ENCODE measurements at regions not wholly inside any gene's neighbourhood (a gene's known extent, or its start where the extent isn't known, plus 50 kb on each side); places are given as distances from the start of the nearest gene placed in this dataset.

DNA sequence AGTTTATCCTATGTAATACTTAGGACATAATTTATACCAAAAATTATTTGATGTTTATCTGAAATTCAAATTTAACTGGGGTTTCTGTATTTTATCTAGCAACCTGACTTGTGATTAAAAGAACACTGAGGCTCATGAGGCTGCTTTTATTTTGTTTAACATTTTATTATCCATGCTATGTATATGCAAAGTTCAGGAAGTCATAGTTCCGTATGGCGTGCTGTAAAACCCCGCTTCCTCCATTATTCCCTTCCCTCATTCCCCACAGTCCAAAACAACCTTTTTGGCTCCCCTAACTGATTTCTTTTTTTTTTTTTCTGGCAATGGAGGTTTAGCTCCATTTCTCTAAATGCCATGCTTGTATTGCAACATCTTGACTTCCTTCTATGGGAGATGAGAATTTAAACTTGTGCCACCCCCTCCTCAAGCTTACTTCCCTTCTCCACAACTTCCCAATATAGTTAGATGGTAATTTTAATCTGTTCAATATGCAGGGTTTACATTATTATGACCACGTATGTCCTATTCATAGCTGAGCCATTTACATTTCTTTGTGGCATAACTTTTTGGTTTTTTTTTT lies 138.0 kb upstream of the DNAH14 start:
- TF ChIP-seq, protein P1, sequence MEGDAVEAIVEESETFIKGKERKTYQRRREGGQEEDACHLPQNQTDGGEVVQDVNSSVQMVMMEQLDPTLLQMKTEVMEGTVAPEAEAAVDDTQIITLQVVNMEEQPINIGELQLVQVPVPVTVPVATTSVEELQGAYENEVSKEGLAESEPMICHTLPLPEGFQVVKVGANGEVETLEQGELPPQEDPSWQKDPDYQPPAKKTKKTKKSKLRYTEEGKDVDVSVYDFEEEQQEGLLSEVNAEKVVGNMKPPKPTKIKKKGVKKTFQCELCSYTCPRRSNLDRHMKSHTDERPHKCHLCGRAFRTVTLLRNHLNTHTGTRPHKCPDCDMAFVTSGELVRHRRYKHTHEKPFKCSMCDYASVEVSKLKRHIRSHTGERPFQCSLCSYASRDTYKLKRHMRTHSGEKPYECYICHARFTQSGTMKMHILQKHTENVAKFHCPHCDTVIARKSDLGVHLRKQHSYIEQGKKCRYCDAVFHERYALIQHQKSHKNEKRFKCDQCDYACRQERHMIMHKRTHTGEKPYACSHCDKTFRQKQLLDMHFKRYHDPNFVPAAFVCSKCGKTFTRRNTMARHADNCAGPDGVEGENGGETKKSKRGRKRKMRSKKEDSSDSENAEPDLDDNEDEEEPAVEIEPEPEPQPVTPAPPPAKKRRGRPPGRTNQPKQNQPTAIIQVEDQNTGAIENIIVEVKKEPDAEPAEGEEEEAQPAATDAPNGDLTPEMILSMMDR (IDR thresholded peaks at IDR 0.05; ENCODE audit: poor library complexity, severe bottlenecking) = no peak
- H3K27me3 ChIP-seq (ENCODE audit: insufficient read depth, poor library complexity, severe bottlenecking) = no peaks in the 10 kb centered on the region
- H3K27ac ChIP-seq (ENCODE audit: poor library complexity, severe bottlenecking) = no peak overlapping the region
- DNase-seq (ENCODE audit: low spot score) (no peak), ATAC-seq (ENCODE audit: low read depth) (no peak)
- H3K4me3 ChIP-seq (ENCODE audit: severe bottlenecking) = no peak overlapping the region
- no peaks in the 10 kb centered on the region for H3K9me3 ChIP-seq (ENCODE audit: severe bottlenecking)
- no peaks in the 10 kb centered on the region for H3K4me1 ChIP-seq (ENCODE audit: insufficient read depth, poor library complexity, severe bottlenecking)
- H3K36me3 ChIP-seq (ENCODE audit: low read depth) = no peaks in the 10 kb centered on the region

DNA sequence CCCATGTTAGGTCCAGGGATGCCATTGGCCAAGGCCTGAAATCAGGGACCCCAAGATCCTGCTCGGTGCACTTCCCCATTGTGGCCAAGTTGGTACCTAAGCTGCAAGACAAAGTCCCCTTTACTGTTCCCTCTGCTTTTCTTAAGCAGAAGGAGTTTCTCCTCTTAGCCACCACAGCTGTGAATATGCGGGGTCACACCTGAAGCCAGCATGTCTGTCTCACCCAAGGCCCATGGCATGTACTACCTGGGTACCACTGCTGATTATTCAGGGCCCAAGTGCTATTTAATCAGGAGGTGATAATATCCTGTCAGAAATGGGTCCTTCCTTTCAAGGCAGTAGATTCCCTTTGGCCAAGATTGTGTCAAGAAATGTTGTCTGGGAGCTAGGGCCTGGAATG lies 133.9 kb upstream of the DNAH14 start:
- Histone ChIP-seq H3K27ac (ENCODE audit: poor library complexity, severe bottlenecking) (no peak overlapping the region), H3K9me3 (ENCODE audit: severe bottlenecking) (no peaks in the 10 kb centered on the region), H3K27me3 (ENCODE audit: insufficient read depth, poor library complexity, severe bottlenecking) (no peaks in the 10 kb centered on the region), H3K4me1 (ENCODE audit: insufficient read depth, poor library complexity, severe bottlenecking) (no peaks in the 10 kb centered on the region), H3K4me3 (ENCODE audit: severe bottlenecking) (no peak overlapping the region), H3K36me3 (ENCODE audit: low read depth) (no peaks in the 10 kb centered on the region)
- no peak for DNase-seq (ENCODE audit: low spot score)
- no peak for ATAC-seq (ENCODE audit: low read depth)
- TF ChIP-seq, protein P1 (IDR thresholded peaks at IDR 0.05; ENCODE audit: poor library complexity, severe bottlenecking) = no peak

DNA sequence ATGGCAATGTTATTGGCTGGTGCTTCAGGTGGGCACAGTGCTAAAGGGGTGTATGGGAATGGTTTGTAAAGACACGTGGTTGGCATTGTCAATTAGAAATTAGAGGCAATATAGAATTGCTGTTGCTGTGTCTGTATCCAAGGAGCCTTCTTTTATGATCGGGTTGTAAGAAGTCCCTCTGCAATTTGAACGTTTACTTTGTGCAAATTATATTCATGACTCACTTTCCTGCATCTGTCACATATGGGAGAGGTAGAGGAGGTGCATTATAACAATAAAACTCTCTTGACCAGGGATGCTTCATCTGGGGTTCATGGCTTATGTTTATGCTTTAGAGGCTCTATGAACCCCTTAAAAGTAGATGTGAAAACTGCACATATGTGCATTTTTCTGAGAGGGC lies 130.4 kb upstream of the DNAH14 start:
- no peak for ATAC-seq (ENCODE audit: low read depth)
- no peak for DNase-seq (ENCODE audit: low spot score)
- TF ChIP-seq, protein P1 (IDR thresholded peaks at IDR 0.05; ENCODE audit: poor library complexity, severe bottlenecking) = no peak
- H3K36me3 ChIP-seq (ENCODE audit: low read depth) = no peaks in the 10 kb centered on the region
- no peaks in the 10 kb centered on the region for H3K9me3 ChIP-seq (ENCODE audit: severe bottlenecking)
- no peak overlapping the region for H3K4me3 ChIP-seq (ENCODE audit: severe bottlenecking)
- H3K27ac ChIP-seq (ENCODE audit: poor library complexity, severe bottlenecking) = no peak overlapping the region
- H3K4me1 ChIP-seq (ENCODE audit: insufficient read depth, poor library complexity, severe bottlenecking) = no peaks in the 10 kb centered on the region
- H3K27me3 ChIP-seq (ENCODE audit: insufficient read depth, poor library complexity, severe bottlenecking) = no peaks in the 10 kb centered on the region

DNA sequence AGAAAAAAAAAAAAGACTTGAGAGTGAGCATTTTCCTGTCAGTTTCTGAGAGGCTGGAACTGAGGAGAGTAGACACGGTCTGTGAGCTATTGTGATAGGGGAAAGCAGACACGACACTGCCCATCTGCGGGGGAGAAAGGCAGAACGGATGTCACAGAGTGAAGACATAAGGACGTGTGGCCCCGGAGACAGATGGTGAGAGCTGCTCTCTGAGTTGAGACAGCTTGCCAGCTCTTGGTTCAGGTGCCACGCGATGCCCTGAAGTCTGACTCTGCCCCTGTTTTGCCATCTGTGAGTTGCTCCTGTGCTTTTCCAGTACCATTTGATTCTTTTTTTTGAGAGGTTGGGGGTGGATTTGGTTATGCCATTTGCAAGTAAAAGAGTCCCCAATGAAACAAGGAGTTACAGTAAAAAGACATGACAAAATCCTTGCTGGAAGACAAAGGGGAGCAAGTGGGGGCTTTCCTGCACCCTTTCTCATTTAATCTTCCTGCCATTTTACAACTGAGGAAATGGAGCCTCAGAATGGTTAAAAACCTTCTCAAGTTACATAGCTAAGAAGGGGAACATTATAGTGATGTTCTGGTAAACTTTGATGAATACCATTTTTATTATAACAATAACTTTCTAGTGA lies 128.9 kb upstream of the DNAH14 start:
- Histone ChIP-seq H3K9me3 (ENCODE audit: severe bottlenecking) (no peaks in the 10 kb centered on the region), H3K36me3 (ENCODE audit: low read depth) (no peaks in the 10 kb centered on the region), H3K27me3 (ENCODE audit: insufficient read depth, poor library complexity, severe bottlenecking) (no peaks in the 10 kb centered on the region), H3K4me1 (ENCODE audit: insufficient read depth, poor library complexity, severe bottlenecking) (no peaks in the 10 kb centered on the region), H3K27ac (ENCODE audit: poor library complexity, severe bottlenecking) (no peak overlapping the region), H3K4me3 (ENCODE audit: severe bottlenecking) (no peak overlapping the region)
- ATAC-seq (ENCODE audit: low read depth) = no peak
- TF ChIP-seq, protein P1 (IDR thresholded peaks at IDR 0.05; ENCODE audit: poor library complexity, severe bottlenecking) = no peak
- no peak for DNase-seq (ENCODE audit: low spot score)

DNA sequence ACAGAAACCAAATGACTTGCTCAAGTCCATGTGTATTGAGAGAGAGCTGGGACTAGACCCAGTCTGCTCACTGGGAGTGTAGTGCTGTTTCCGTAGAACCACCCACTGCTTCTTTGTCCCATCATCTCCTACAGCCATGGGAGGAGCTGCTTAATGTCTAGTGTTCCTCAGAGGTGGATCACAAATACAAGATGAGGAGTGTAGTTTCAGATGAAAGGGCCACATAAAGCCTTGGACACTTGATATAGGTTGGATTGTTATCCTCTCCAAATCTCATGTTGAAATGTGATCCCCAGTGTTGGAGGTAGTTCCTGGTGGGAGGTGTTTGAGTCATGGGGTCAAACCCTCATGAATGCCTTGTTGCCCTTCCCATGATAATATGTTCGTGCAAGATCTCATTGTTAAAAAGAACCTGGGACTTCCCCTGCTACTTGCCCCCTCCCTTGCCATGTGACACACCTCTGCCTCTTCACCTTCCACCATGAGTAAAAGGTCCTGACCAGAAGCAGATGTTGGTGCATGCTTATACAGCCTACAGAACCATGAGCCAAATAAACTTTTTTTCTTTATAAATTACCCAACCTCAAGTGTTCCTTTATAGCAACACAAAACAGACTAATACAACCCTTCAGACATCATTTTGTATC lies 127.5 kb upstream of the DNAH14 start:
- TF ChIP-seq, protein P1 (IDR thresholded peaks at IDR 0.05; ENCODE audit: poor library complexity, severe bottlenecking) = no peak
- Histone ChIP-seq H3K9me3 (ENCODE audit: severe bottlenecking) (no peaks in the 10 kb centered on the region), H3K27ac (ENCODE audit: poor library complexity, severe bottlenecking) (no peak overlapping the region), H3K36me3 (ENCODE audit: low read depth) (no peaks in the 10 kb centered on the region), H3K27me3 (ENCODE audit: insufficient read depth, poor library complexity, severe bottlenecking) (no peaks in the 10 kb centered on the region), H3K4me3 (ENCODE audit: severe bottlenecking) (no peak overlapping the region), H3K4me1 (ENCODE audit: insufficient read depth, poor library complexity, severe bottlenecking) (no peaks in the 10 kb centered on the region)
- no peak for ATAC-seq (ENCODE audit: low read depth)
- no peak for DNase-seq (ENCODE audit: low spot score)

All from RWPE2 (cell line).